ENCODE measurements at regions not wholly inside any gene's neighbourhood (a gene's known extent, or its start where the extent isn't known, plus 50 kb on each side); places are given as distances from the start of the nearest gene placed in this dataset.

- H3K9me3 ChIP-seq (ENCODE audit: severe bottlenecking): no peaks in the 10 kb centered on the region
- no peak for TF ChIP-seq CTCF (IDR thresholded peaks at IDR 0.05; ENCODE audit: low read depth, low read length)
- no peak overlapping the region for H3K27ac ChIP-seq
- no peaks in the 10 kb centered on the region for H3K36me3 ChIP-seq
- no peak overlapping the region for H3K4me3 ChIP-seq (ENCODE audit: low read depth, low read length)
- DNase-seq: no peak
- no peaks in the 10 kb centered on the region for H3K27me3 ChIP-seq (ENCODE audit: insufficient read depth, low read depth, severe bottlenecking)
These were observed 234.6 kb downstream of the EBLN2 start for GRCh38 chr3:73295876-73296635.

- Histone ChIP-seq H3K36me3 (no peaks in the 10 kb centered on the region), H3K4me3 (ENCODE audit: low read depth, low read length) (no peak overlapping the region), H3K9me3 (ENCODE audit: severe bottlenecking) (no peaks in the 10 kb centered on the region), H3K27me3 (ENCODE audit: insufficient read depth, low read depth, severe bottlenecking) (no peaks in the 10 kb centered on the region), H3K27ac (no peak overlapping the region)
- no peak for TF ChIP-seq CTCF (IDR thresholded peaks at IDR 0.05; ENCODE audit: low read depth, low read length)
- no peak for DNase-seq
These were observed 235.4 kb downstream of the EBLN2 start for GRCh38 chr3:73296859-73297258.

GRCh38 chr3:73298243-73299183, 237.1 kb downstream of the EBLN2 start:
- no peak for DNase-seq
- Histone ChIP-seq H3K9me3 (ENCODE audit: severe bottlenecking) (no peaks in the 10 kb centered on the region), H3K27ac (no peak overlapping the region), H3K4me3 (ENCODE audit: low read depth, low read length) (no peak overlapping the region), H3K36me3 (no peaks in the 10 kb centered on the region), H3K27me3 (ENCODE audit: insufficient read depth, low read depth, severe bottlenecking) (no peaks in the 10 kb centered on the region)
- no peak for TF ChIP-seq CTCF (IDR thresholded peaks at IDR 0.05; ENCODE audit: low read depth, low read length)

GRCh38 chr3:73299184-73299691, 237.8 kb downstream of the EBLN2 start:
- H3K27ac ChIP-seq: no peak overlapping the region
- no peaks in the 10 kb centered on the region for H3K36me3 ChIP-seq
- H3K4me3 ChIP-seq (ENCODE audit: low read depth, low read length): no peak overlapping the region
- H3K27me3 ChIP-seq (ENCODE audit: insufficient read depth, low read depth, severe bottlenecking): no peaks in the 10 kb centered on the region
- DNase-seq: no peak
- no peak for TF ChIP-seq CTCF (IDR thresholded peaks at IDR 0.05; ENCODE audit: low read depth, low read length)
- no peaks in the 10 kb centered on the region for H3K9me3 ChIP-seq (ENCODE audit: severe bottlenecking)

GRCh38 chr3:73314151-73314951, 252.9 kb downstream of the EBLN2 start:
- no peaks in the 10 kb centered on the region for H3K27me3 ChIP-seq (ENCODE audit: insufficient read depth, low read depth, severe bottlenecking)
- H3K9me3 ChIP-seq (ENCODE audit: severe bottlenecking): no peaks in the 10 kb centered on the region
- no peaks in the 10 kb centered on the region for H3K36me3 ChIP-seq
- no peak for DNase-seq
- no peak overlapping the region for H3K4me3 ChIP-seq (ENCODE audit: low read depth, low read length)
- no peak overlapping the region for H3K27ac ChIP-seq
- no peak for TF ChIP-seq CTCF (IDR thresholded peaks at IDR 0.05; ENCODE audit: low read depth, low read length)
